ENCODE measurements at regions not wholly inside any gene's neighbourhood (a gene's known extent, or its start where the extent isn't known, plus 50 kb on each side); places are given as distances from the start of the nearest gene placed in this dataset.

DNA sequence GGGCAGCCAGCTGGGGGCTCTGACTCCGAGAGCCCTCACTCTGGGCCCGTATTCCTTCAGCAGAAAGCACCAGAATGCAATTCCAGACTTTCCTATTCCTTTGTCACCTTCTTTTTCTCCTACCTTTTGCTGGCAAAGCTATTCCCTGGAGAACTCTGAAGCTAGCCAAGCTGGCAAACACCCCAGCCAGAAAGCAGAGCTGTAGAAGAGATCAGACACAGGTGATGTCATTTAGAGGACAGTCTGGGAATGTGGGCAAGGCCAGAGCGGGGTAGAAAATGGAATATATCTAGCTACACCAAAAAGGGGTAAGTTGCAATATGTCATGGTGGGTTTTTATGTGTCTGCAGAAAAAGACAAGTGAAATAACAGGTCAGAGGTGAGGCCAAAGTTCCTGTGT lies 205.1 kb downstream of the NXPE2 start:
- no peak overlapping the region for H3K4me3 ChIP-seq (ENCODE audit: low read length)
- no peak for TF ChIP-seq CTCF (IDR thresholded peaks at IDR 0.05; ENCODE audit: insufficient read depth, low read depth, low read length, missing control alignments)
- no peak for DNase-seq (ENCODE audit: low read depth)

GRCh38 chr11:114886644-114887265 lies 208.4 kb downstream of the NXPE2 start:
- TF ChIP-seq CTCF (IDR thresholded peaks at IDR 0.05; ENCODE audit: insufficient read depth, low read depth, low read length, missing control alignments) = no peak
- H3K4me3 ChIP-seq (ENCODE audit: low read length) = no peak overlapping the region
- DNase-seq (ENCODE audit: low read depth) = peak; percentile 5

- no peak for TF ChIP-seq CTCF (IDR thresholded peaks at IDR 0.05; ENCODE audit: insufficient read depth, low read depth, low read length, missing control alignments)
- no peak for DNase-seq (ENCODE audit: low read depth)
Observed at GRCh38 chr11:114889594-114890011, 211.3 kb downstream of the NXPE2 start.

GRCh38 chr11:114890038-114890437 lies 211.7 kb downstream of the NXPE2 start:
- DNase-seq (ENCODE audit: low read depth) = no peak
- no peak overlapping the region for H3K4me3 ChIP-seq (ENCODE audit: low read length)
- TF ChIP-seq CTCF (IDR thresholded peaks at IDR 0.05; ENCODE audit: insufficient read depth, low read depth, low read length, missing control alignments) = no peak

More at GRCh38 chr11:114889594-114890011, 211.3 kb downstream of the NXPE2 start:
- H3K4me3 ChIP-seq (ENCODE audit: low read length) = no peak overlapping the region

DNA sequence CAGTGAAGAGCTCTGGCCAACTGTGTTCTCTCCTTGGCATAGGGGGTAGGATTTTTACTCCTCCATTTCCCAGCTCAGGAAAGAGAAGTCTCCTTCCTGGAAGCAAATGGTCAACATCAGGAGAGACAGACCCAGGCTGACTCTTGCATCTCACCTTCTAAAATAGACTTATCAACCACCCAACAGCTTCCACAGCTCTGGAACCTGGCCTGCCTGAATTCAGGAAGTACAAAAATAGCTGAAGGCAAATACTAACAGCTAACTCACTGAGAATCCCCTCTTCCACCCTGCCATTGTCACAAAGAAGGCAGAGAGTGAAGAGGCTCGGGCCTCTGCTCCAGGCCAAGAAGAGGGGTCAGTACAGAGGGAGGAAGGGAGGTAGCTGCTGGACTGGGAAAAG lies 213.6 kb downstream of the NXPE2 start:
- H3K4me3 ChIP-seq (ENCODE audit: low read length) = no peak overlapping the region
- DNase-seq (ENCODE audit: low read depth) = no peak
- TF ChIP-seq CTCF (IDR thresholded peaks at IDR 0.05; ENCODE audit: insufficient read depth, low read depth, low read length, missing control alignments) = no peak

DNA sequence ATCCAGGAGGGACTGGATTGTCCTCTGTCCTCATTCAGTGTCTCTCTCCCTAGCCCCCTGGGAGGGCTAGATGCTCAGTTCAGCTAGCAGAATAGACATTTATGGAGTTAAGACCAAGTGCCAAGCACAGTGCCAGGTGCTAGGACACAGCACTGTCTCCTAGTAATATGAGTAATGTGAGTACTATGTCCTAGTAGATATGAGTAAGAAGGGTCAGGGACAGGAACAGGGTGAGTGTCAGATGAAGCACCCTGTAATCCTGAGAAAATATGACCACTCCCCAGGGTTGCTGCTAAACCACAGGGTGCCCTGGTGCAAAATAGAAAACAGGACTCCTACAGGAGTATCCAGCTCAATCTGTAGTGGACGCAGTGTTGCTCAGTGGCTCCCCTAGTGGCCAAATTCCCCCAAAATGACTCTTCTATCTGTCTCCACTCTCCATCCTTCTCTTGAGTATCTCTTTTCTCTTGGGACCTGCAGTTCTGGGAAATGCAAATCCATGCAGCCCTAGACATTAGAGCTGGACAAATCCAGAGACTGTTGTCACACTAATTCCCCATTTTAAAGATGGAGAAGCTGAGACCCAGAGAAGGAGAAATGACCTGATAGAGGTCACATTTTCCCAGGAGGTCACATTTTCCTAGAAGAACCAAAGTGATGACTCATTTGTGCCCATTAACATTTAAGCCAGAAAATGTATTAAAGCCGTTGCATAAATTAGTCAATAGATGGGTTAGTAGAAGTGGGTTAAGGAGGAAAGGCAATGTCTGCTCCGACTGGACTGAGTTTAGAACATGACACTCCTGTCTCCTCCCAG lies 214.3 kb downstream of the NXPE2 start:
- TF ChIP-seq CTCF (IDR thresholded peaks at IDR 0.05; ENCODE audit: insufficient read depth, low read depth, low read length, missing control alignments) = no peak
- no peak overlapping the region for H3K4me3 ChIP-seq (ENCODE audit: low read length)
- DNase-seq (ENCODE audit: low read depth) = no peak

All from epithelial cell of esophagus (primary cell).